ENCODE measurements at regions not wholly inside any gene's neighbourhood (a gene's known extent, or its start where the extent isn't known, plus 50 kb on each side); places are given as distances from the start of the nearest gene placed in this dataset.
"Not testable (repeated sequence)": the region's sequence is repeated elsewhere in the genome, so short reads cannot be mapped to it uniquely, and the experiment has no call there.

GRCh38 chr1:244271691-244272308, 179.9 kb downstream of the ADSS2 start:
- DNase-seq: no peak

- peak; percentile 65 to 75 for DNase-seq
Observed at GRCh38 chr1:244272471-244273261, 179.0 kb downstream of the ADSS2 start.

- DNase-seq: no peak
Observed at GRCh38 chr1:244273262-244273844, 178.4 kb downstream of the ADSS2 start.

GRCh38 chr1:244273845-244274619, 177.7 kb downstream of the ADSS2 start:
- DNase-seq: peak in 1 of 2 experiments; percentile 9

GRCh38 chr1:244276646-244277045, 175.1 kb downstream of the ADSS2 start:
- DNase-seq: no peak

- no peak for DNase-seq
Observed at GRCh38 chr1:244280201-244280600, 171.5 kb downstream of the ADSS2 start.

GRCh38 chr1:244280859-244281258, 170.8 kb downstream of the ADSS2 start:
- no peak for DNase-seq

GRCh38 chr1:244283772-244284171, 167.9 kb downstream of the ADSS2 start:
- DNase-seq: no peak

GRCh38 chr1:244284641-244285156, 167.0 kb downstream of the ADSS2 start:
- DNase-seq: no peak

GRCh38 chr1:244286341-244286740, 165.4 kb downstream of the ADSS2 start:
- no peak for DNase-seq

GRCh38 chr1:244287726-244288125, 164.0 kb downstream of the ADSS2 start:
- no peak for DNase-seq

- DNase-seq: no peak
Observed at GRCh38 chr1:244288663-244289062, 163.0 kb downstream of the ADSS2 start.

GRCh38 chr1:244289991-244290785, 161.5 kb downstream of the ADSS2 start:
- DNase-seq: no peak

GRCh38 chr1:244291236-244292201, 160.2 kb downstream of the ADSS2 start:
- DNase-seq: no peak

GRCh38 chr1:244294599-244295224, 157.0 kb downstream of the ADSS2 start:
- DNase-seq: no peak

GRCh38 chr1:244296003-244296402, 155.7 kb downstream of the ADSS2 start:
- no peak for DNase-seq

GRCh38 chr1:244296447-244296846, 155.3 kb downstream of the ADSS2 start:
- DNase-seq: no peak

- no peak for DNase-seq
Observed at GRCh38 chr1:244297087-244297486, 154.6 kb downstream of the ADSS2 start.

GRCh38 chr1:244297616-244298015, 154.1 kb downstream of the ADSS2 start:
- DNase-seq: no peak

GRCh38 chr1:244300029-244300375, 151.7 kb downstream of the ADSS2 start:
- DNase-seq: not testable (repeated sequence)
